ENCODE measurements at regions not wholly inside any gene's neighbourhood (a gene's known extent, or its start where the extent isn't known, plus 50 kb on each side); places are given as distances from the start of the nearest gene placed in this dataset.

GRCh38 chr11:25159341-25159740 lies 662.5 kb downstream of the LUZP2 start:
- H3K4me3 ChIP-seq, result no peak overlapping the region

DNA sequence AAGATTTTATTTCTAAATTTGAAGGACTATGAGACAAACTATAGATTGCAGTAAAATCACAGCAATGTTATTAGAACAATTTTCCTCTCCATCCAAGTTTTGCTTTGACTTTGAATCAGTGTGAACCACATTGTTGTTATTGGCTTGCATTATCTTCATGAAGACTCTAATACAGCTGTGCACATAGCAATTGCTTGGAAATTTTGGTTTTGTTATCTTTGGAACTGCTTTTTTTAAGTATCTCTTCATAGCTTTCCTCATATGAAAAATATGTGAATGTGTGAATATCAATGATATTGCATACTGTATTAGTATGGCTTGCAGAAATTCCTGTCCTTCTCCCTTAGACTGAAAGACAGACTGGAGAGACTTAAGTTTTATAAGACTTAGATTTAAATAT lies 666.6 kb downstream of the LUZP2 start:
- no peaks in the 10 kb centered on the region for H3K79me2 ChIP-seq (replicated peaks; ENCODE audit: insufficient read depth)
- Mint-ChIP-seq H3K9me3 (peaks cover 7% of the 10 kb centered on the region), H3K4me3 (no peak overlapping the region), H3K36me3 (ENCODE audit: low read depth) (peaks cover 4% of the 10 kb centered on the region; the same call in 1 of the 3 replicates), H3K27me3 (ENCODE audit: insufficient read depth, low read depth, poor library complexity) (peaks cover 2% of the 10 kb centered on the region), H3K27ac (no peak overlapping the region), H3K4me1 (no peaks in the 10 kb centered on the region)
- DNase-seq (ENCODE audit: low spot score), result no peak
- no peak overlapping the region for H3K27ac ChIP-seq (ENCODE audit: low read depth)
- no peak overlapping the region for H3K4me2 ChIP-seq
- H3K4me1 ChIP-seq (ENCODE audit: insufficient read depth), result no peaks in the 10 kb centered on the region
- H2AFZ ChIP-seq, result no peak overlapping the region
- no peaks in the 10 kb centered on the region for H3F3A ChIP-seq (replicated peaks; ENCODE audit: low read depth)
- H3K9me2 ChIP-seq (ENCODE audit: insufficient read depth), result peaks cover 9% of the 10 kb centered on the region
- no peaks in the 10 kb centered on the region for H3K36me3 ChIP-seq (ENCODE audit: insufficient read depth)
- no peaks in the 10 kb centered on the region for H3K27me3 ChIP-seq (ENCODE audit: insufficient read depth)
- H3K4me3 ChIP-seq, result no peak overlapping the region
- no peak for ATAC-seq
- H4K20me1 ChIP-seq (replicated peaks; ENCODE audit: insufficient read depth), result no peaks in the 10 kb centered on the region
- TF ChIP-seq CREB1 (CRISPR knock-in tag; IDR thresholded peaks at IDR 0.05; ENCODE audit: low read depth) (no peak), EZH2 (IDR thresholded peaks at IDR 0.05; ENCODE audit: low read depth, unreplicated experiment) (no peak), ETS1 (IDR thresholded peaks at IDR 0.05) (no peak), JUNB (IDR thresholded peaks at IDR 0.05; ENCODE audit: unreplicated experiment) (no peak), ZNF114 (CRISPR knock-in tag; IDR thresholded peaks at IDR 0.05) (no peak), ZNF331 (CRISPR knock-in tag; IDR thresholded peaks at IDR 0.05; ENCODE audit: low read depth) (no peak), REST (IDR thresholded peaks at IDR 0.05; ENCODE audit: unreplicated experiment) (no peak), EZH2phosphoT487 (IDR thresholded peaks at IDR 0.05; ENCODE audit: unreplicated experiment) (no peak), POLR2AphosphoS5 (IDR thresholded peaks at IDR 0.05; ENCODE audit: low read depth) (no peak)

More at GRCh38 chr11:25159341-25159740, 662.5 kb downstream of the LUZP2 start:
- Histone ChIP-seq H3K27ac (ENCODE audit: low read depth) (no peak overlapping the region), H2AFZ (no peak overlapping the region), H3F3A (replicated peaks; ENCODE audit: low read depth) (no peaks in the 10 kb centered on the region), H3K79me2 (replicated peaks; ENCODE audit: insufficient read depth) (no peaks in the 10 kb centered on the region), H3K4me1 (ENCODE audit: insufficient read depth) (no peaks in the 10 kb centered on the region), H4K20me1 (replicated peaks; ENCODE audit: insufficient read depth) (no peaks in the 10 kb centered on the region), H3K4me2 (no peak overlapping the region), H3K36me3 (ENCODE audit: insufficient read depth) (no peaks in the 10 kb centered on the region), H3K9me2 (ENCODE audit: insufficient read depth) (peaks cover 9% of the 10 kb centered on the region), H3K27me3 (ENCODE audit: insufficient read depth) (no peaks in the 10 kb centered on the region)
- no peak for TF ChIP-seq CREB1 (CRISPR knock-in tag; IDR thresholded peaks at IDR 0.05; ENCODE audit: low read depth)
- TF ChIP-seq REST (IDR thresholded peaks at IDR 0.05; ENCODE audit: unreplicated experiment), result no peak
- Mint-ChIP-seq H3K4me3 (no peak overlapping the region), H3K9me3 (no peaks in the 10 kb centered on the region; the same call in 2 of the 3 replicates), H3K27me3 (ENCODE audit: insufficient read depth, low read depth, poor library complexity) (no peaks in the 10 kb centered on the region), H3K36me3 (ENCODE audit: low read depth) (no peaks in the 10 kb centered on the region; the same call in 2 of the 3 replicates), H3K27ac (no peak overlapping the region), H3K4me1 (no peaks in the 10 kb centered on the region)
- DNase-seq (ENCODE audit: low spot score), result no peak
- ATAC-seq, result no peak

All from GM23338 (cell line).